ENCODE measurements at regions not wholly inside any gene's neighbourhood (a gene's known extent, or its start where the extent isn't known, plus 50 kb on each side); places are given as distances from the start of the nearest gene placed in this dataset.
"Not testable (repeated sequence)": the region's sequence is repeated elsewhere in the genome, so short reads cannot be mapped to it uniquely, and the experiment has no call there.

- no peak for DNase-seq (ENCODE audit: low read depth)
Measured at GRCh38 chr6:155670655-155671054, 215.0 kb upstream of the NOX3 start.

GRCh38 chr6:155660251-155660977 lies 204.8 kb upstream of the NOX3 start:
- no peak for DNase-seq (ENCODE audit: low read depth)

GRCh38 chr6:155656024-155656423 lies 200.4 kb upstream of the NOX3 start:
- DNase-seq (ENCODE audit: low read depth): no peak

- DNase-seq (ENCODE audit: low read depth): no peak
Measured at GRCh38 chr6:155654474-155654873, 198.8 kb upstream of the NOX3 start.

GRCh38 chr6:155648301-155648700 lies 192.7 kb upstream of the NOX3 start:
- no peak for DNase-seq (ENCODE audit: low read depth)

GRCh38 chr6:155647354-155647753 lies 191.7 kb upstream of the NOX3 start:
- no peak for DNase-seq (ENCODE audit: low read depth)

GRCh38 chr6:155646443-155646842 lies 190.8 kb upstream of the NOX3 start:
- no peak for DNase-seq (ENCODE audit: low read depth)

- DNase-seq (ENCODE audit: low read depth): no peak
Measured at GRCh38 chr6:155645325-155645724, 189.7 kb upstream of the NOX3 start.

- no peak for DNase-seq (ENCODE audit: low read depth)
Measured at GRCh38 chr6:155641603-155642002, 186.0 kb upstream of the NOX3 start.

- DNase-seq (ENCODE audit: low read depth): no peak
Measured at GRCh38 chr6:155638200-155638599, 182.6 kb upstream of the NOX3 start.

GRCh38 chr6:155635416-155635815 lies 179.8 kb upstream of the NOX3 start:
- DNase-seq (ENCODE audit: low read depth): no peak

GRCh38 chr6:155630085-155630484 lies 174.4 kb upstream of the NOX3 start:
- DNase-seq (ENCODE audit: low read depth): no peak

GRCh38 chr6:155629652-155630051 lies 174.0 kb upstream of the NOX3 start:
- no peak for DNase-seq (ENCODE audit: low read depth)

- no peak for DNase-seq (ENCODE audit: low read depth)
Measured at GRCh38 chr6:155628306-155628705, 172.7 kb upstream of the NOX3 start.

GRCh38 chr6:155627722-155628212 lies 172.1 kb upstream of the NOX3 start:
- not testable (repeated sequence) for DNase-seq (ENCODE audit: low read depth)

GRCh38 chr6:155623450-155624178 lies 168.0 kb upstream of the NOX3 start:
- no peak for DNase-seq (ENCODE audit: low read depth)

GRCh38 chr6:155614606-155615005 lies 159.0 kb upstream of the NOX3 start:
- DNase-seq (ENCODE audit: low read depth): no peak

- DNase-seq (ENCODE audit: low read depth): no peak
Measured at GRCh38 chr6:155611742-155612141, 156.1 kb upstream of the NOX3 start.

- DNase-seq (ENCODE audit: low read depth): no peak
Measured at GRCh38 chr6:155604991-155605390, 149.4 kb upstream of the NOX3 start.

GRCh38 chr6:155599561-155599960 lies 143.9 kb upstream of the NOX3 start:
- DNase-seq (ENCODE audit: low read depth): no peak

- DNase-seq (ENCODE audit: low read depth): no peak
Measured at GRCh38 chr6:155599160-155599559, 143.5 kb upstream of the NOX3 start.

- DNase-seq (ENCODE audit: low read depth): no peak
Measured at GRCh38 chr6:155595284-155595683, 139.6 kb upstream of the NOX3 start.

GRCh38 chr6:155591741-155592140 lies 136.1 kb upstream of the NOX3 start:
- no peak for DNase-seq (ENCODE audit: low read depth)

GRCh38 chr6:155589190-155589589 lies 133.6 kb upstream of the NOX3 start:
- DNase-seq (ENCODE audit: low read depth): no peak
